22Rv1 (cell line): ENCODE measurements at regions not wholly inside any gene's neighbourhood (a gene's known extent, or its start where the extent isn't known, plus 50 kb on each side); places are given as distances from the start of the nearest gene placed in this dataset.

Source experiments
- ZFX ChIP-seq: fragments of 450-650 bp; IDR thresholded peaks from 2 replicates; pipeline ENCODE4 v1.6.1; 2017; ENCODE audit warnings: antibody characterized with exemption, borderline replicate concordance
- TF ChIP-seq, protein P1 (sequence below): fragments of 450-650 bp; IDR thresholded peaks from 2 replicates; pipeline ENCODE4 v1.5.1; 2017; ENCODE audit warnings: mild to moderate bottlenecking

GRCh38 chr6:40715570-40716403 is 128.6 kb upstream of the LRFN2 start:
- TF ChIP-seq, protein P1, sequence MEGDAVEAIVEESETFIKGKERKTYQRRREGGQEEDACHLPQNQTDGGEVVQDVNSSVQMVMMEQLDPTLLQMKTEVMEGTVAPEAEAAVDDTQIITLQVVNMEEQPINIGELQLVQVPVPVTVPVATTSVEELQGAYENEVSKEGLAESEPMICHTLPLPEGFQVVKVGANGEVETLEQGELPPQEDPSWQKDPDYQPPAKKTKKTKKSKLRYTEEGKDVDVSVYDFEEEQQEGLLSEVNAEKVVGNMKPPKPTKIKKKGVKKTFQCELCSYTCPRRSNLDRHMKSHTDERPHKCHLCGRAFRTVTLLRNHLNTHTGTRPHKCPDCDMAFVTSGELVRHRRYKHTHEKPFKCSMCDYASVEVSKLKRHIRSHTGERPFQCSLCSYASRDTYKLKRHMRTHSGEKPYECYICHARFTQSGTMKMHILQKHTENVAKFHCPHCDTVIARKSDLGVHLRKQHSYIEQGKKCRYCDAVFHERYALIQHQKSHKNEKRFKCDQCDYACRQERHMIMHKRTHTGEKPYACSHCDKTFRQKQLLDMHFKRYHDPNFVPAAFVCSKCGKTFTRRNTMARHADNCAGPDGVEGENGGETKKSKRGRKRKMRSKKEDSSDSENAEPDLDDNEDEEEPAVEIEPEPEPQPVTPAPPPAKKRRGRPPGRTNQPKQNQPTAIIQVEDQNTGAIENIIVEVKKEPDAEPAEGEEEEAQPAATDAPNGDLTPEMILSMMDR, result no peak
- TF ChIP-seq ZFX, result no peak
